HG03342 (cell line): ENCODE measurements at regions not wholly inside any gene's neighbourhood (a gene's known extent, or its start where the extent isn't known, plus 50 kb on each side); places are given as distances from the start of the nearest gene placed in this dataset.
"Not testable (repeated sequence)": the region's sequence is repeated elsewhere in the genome, so short reads cannot be mapped to it uniquely, and the experiment has no call there.

ENCODE experiments used
- ATAC-seq: cut with Tn5 transposase; IDR thresholded peaks from one replicate; pipeline ENCODE4 v1.9.1; 2021; ENCODE audit warnings: mild to moderate bottlenecking, moderate library complexity; ENCODE audit not compliant: unreplicated experiment

GRCh38 chr2:51774606-51775005 lies 742.7 kb upstream of the NRXN1 start:
- ATAC-seq, result not testable (repeated sequence)

GRCh38 chr2:51760441-51760840 lies 728.5 kb upstream of the NRXN1 start:
- ATAC-seq, result no peak

- no peak for ATAC-seq
These were observed 726.1 kb upstream of the NRXN1 start for GRCh38 chr2:51758081-51758480.

GRCh38 chr2:51734115-51734514 lies 702.2 kb upstream of the NRXN1 start:
- ATAC-seq, result no peak

- no peak for ATAC-seq
These were observed 691.8 kb upstream of the NRXN1 start for GRCh38 chr2:51723691-51724090.

- no peak for ATAC-seq
These were observed 690.4 kb upstream of the NRXN1 start for GRCh38 chr2:51722311-51722710.

DNA sequence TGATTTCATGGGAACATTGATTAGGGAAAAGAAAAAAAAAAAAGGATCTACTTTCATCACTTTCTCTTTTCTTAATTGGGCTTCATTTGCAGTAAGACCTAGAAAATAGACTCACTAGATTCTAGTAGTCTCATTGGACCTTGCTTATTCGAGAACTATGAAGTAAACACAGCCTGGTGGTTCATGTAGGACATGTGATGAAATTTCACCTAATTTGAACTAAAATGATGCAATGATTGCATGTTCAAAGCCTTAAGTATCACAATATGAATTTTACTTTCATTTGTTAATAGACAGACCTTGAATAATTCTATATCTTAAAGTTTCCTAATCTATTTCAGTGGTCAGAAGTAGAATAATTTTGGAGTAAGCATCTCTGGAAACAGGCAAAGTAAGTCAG lies 688.9 kb upstream of the NRXN1 start:
- no peak for ATAC-seq

- no peak for ATAC-seq
These were observed 686.9 kb upstream of the NRXN1 start for GRCh38 chr2:51718881-51719280.

GRCh38 chr2:51717312-51717711 lies 685.4 kb upstream of the NRXN1 start:
- no peak for ATAC-seq

DNA sequence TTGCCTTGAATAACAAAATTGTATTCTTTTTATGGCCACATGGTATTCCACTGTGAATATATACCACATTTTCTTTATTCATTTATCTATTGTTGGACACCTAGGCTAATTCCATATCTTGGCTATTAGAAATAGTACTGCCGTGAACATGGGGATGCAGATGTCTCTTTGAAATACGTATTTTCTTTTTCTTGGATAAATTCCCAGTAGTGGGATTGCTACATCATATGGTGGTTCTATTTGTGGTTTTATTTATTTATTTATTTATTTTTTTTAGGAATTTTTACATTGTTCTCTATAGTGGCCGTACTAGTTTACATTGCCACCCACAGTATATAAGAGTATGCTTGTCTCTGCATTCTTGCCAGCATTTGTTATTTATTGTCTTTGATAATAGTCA lies 679.8 kb upstream of the NRXN1 start:
- no peak for ATAC-seq

DNA sequence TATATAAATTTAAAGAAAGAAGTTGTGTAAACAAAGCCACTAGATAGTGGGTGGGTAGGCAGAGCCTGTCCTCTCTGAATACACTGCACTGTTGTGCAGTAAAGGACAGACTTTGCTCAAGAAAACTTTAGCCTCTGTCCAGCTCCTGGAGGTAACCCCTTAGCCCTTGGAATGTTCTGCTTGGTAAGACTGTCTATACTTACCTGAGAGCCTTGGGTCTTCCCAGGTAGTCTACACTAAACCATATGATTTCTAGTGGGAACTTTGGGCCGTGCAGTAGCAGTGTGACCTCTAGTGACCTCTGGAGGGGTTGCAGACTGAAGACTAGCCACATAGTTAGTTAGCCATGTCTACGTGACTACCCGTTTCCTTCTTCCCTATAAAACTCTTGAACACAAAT lies 678.3 kb upstream of the NRXN1 start:
- ATAC-seq, result peak; percentile 79

- no peak for ATAC-seq
These were observed 675.7 kb upstream of the NRXN1 start for GRCh38 chr2:51707625-51708024.

- no peak for ATAC-seq
These were observed 674.3 kb upstream of the NRXN1 start for GRCh38 chr2:51706220-51706619.

- no peak for ATAC-seq
These were observed 673.5 kb upstream of the NRXN1 start for GRCh38 chr2:51705417-51705816.

DNA sequence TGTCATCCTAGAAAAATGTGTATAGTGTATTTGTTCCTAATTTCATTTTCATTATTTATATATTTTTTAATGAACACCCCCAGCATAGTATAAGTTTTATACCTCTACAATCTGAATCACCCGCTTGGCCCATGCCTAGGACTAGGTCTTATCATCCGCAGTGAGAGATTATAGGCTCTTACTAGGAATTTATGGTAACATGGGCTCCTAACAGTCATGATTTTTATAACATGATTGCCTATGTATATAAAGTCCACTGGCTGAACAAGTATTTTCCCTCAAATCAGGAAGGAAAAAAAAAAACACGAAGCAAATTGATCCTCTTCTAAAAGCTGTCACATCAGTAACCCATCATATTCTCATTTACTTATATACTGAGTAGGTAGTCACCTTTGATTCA lies 666.1 kb upstream of the NRXN1 start:
- ATAC-seq, result no peak

- no peak for ATAC-seq
These were observed 665.2 kb upstream of the NRXN1 start for GRCh38 chr2:51697095-51697494.

DNA sequence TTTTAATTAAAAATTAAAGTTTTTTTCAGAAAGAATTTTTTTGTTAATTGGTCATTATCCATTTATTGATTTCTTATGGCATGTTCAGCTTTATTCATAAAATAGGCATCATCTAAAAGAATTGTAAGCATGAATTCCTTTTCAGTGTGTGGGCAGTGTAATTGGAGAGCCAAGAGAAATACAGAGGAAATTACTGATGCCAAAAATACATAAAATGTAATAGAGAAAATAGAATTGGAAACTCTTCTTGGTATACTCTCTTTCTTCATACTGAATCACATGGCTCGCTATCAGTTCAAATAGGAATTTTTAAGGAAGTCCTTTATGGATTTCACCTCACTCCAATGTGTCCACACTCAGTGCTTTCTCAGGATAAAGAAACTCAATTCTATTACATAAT lies 663.6 kb upstream of the NRXN1 start:
- no peak for ATAC-seq

DNA sequence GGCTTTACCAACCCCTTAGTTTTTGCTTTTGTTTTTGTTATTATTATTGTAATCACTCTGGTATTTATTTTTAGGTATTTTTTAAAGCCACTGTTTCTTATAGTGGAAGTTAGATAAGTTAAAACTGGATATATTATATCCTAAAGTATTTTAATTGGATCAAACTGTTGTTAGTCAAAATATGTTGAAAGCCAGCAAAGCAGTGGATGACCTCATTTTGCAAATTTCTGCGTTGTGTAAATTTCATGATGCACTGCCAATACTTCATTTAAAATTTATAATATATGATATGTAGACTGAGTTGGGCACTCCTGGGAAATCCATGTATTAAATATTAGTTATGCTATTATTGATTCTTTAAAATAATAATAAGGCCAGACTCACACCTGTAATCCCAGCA lies 661.7 kb upstream of the NRXN1 start:
- ATAC-seq, result no peak

DNA sequence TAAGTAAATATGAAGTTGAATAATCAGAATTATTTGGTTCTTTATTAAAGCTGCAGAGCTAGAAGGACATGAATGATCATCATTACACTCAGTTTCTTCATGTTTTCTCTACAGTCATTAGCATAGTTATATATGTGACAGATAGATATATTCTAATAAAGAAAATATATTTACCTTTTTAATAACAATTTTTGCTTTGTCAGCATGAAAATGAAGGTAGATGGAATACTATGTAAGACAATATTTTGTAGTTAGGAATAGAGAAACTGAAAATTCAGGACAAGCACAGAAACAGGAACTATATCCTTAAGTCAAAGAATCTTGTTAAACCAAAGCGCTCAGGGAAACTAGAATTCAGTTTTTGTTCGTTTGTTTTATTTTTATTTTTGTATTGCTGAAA lies 649.9 kb upstream of the NRXN1 start:
- no peak for ATAC-seq

GRCh38 chr2:51673628-51674027 lies 641.7 kb upstream of the NRXN1 start:
- ATAC-seq, result no peak

DNA sequence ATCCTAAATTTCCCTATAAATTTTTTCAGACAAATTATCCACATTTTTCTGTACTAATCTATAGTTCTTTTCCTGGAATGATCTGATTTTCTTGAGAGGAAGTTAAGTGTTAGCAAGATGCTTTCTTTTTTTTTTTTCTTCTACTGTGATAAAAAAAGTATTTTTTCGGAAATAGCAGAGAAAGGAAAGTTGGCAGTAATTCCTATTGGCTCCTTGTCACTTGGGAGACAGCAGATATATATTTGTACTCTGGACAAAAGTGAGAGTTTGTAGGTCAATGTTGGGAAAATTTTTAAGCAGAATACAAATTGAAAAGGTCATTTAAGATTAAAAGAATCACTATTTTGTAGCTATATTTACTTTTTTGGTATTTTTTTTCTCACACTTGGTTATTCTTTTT lies 635.7 kb upstream of the NRXN1 start:
- ATAC-seq, result no peak

GRCh38 chr2:51662187-51662586 lies 630.3 kb upstream of the NRXN1 start:
- no peak for ATAC-seq

DNA sequence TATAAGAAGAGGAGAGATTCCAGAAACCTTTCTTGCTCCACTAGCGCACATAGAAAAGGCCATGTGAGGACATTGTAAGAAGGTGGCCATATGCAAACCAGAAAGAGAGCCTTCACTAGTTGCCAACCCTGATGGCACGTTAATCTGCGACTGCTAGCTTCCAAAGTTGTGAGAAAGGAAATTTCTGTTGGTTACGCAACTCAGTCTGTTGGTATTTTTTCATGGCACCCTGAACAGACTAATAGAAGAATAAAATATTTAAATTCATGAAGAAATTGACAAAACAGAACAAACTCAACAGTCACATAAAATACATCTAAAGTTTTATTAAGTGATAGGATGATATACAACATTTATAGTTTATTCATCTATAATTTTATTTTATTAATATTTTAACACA lies 625.9 kb upstream of the NRXN1 start:
- ATAC-seq, result no peak

GRCh38 chr2:51650769-51651168 lies 618.8 kb upstream of the NRXN1 start:
- ATAC-seq, result peak; percentile 90
